Activated CD8-positive, alpha-beta memory T cell treated with anti-CD3 and anti-CD28 coated beads, Interleukin-2, amount 10 ng/mL, durations not matched to agents 7 days and 5 days (primary cell): ENCODE measurements at regions not wholly inside any gene's neighbourhood (a gene's known extent, or its start where the extent isn't known, plus 50 kb on each side); places are given as distances from the start of the nearest gene placed in this dataset.
"Not testable (repeated sequence)": the region's sequence is repeated elsewhere in the genome, so short reads cannot be mapped to it uniquely, and the experiment has no call there.

Experiments
- ATAC-seq: fragments of 150-1000 bp; cut with Tn5 transposase; one replicate; pipeline ENCODE4 v1.10.0; 2021; ENCODE audit warnings: moderate library complexity
- CTCF ChIA-PET: fragments of 350-600 bp; sonication (Branson Sonifier 250); formaldehyde crosslinking; loops from one replicate; lab custom pipeline; 2021; ENCODE audit warnings: antibody characterized with exemption; lab: Charles Lee
- DNase-seq: peaks from one replicate; pipeline ENCODE4 v3.0.0-alpha.2; 2020
- H3K27ac Mint-ChIP-seq: one replicate; pipeline ENCODE4 v1.8.0; 2021; ENCODE audit warnings: mild to moderate bottlenecking, mixed read lengths
- H3K27me3 Mint-ChIP-seq: one replicate; pipeline ENCODE4 v1.8.0; 2021; ENCODE audit warnings: mixed read lengths
- H3K36me3 Mint-ChIP-seq: one replicate; pipeline ENCODE4 v1.8.0; 2021; ENCODE audit warnings: mild to moderate bottlenecking, mixed read lengths
- H3K4me1 Mint-ChIP-seq: one replicate; pipeline ENCODE4 v1.8.0; 2021; ENCODE audit warnings: mixed read lengths
- H3K4me3 Mint-ChIP-seq: one replicate; pipeline ENCODE4 v1.8.0; 2021; ENCODE audit warnings: mild to moderate bottlenecking, moderate library complexity, mixed read lengths
- H3K9me3 Mint-ChIP-seq: one replicate; pipeline ENCODE4 v1.8.0; 2022; ENCODE audit warnings: low read depth, mixed read lengths

GRCh38 chr6:140155451-140156126 is 781.1 kb upstream of the CITED2 start:
- Mint-ChIP-seq H3K27me3 (no peaks in the 10 kb centered on the region), H3K27ac (no peak overlapping the region), H3K9me3 (no peaks in the 10 kb centered on the region), H3K36me3 (no peaks in the 10 kb centered on the region), H3K4me1 (no peaks in the 10 kb centered on the region), H3K4me3 (no peak overlapping the region)
- no peak for DNase-seq
- CTCF ChIA-PET: no interaction called here
- no peak for ATAC-seq

- no peaks in the 10 kb centered on the region for H3K36me3 Mint-ChIP-seq
- DNase-seq (no peak), ATAC-seq (no peak)
- H3K9me3 Mint-ChIP-seq: no peaks in the 10 kb centered on the region
- no peak overlapping the region for H3K27ac Mint-ChIP-seq
- no peaks in the 10 kb centered on the region for H3K27me3 Mint-ChIP-seq
- no peak overlapping the region for H3K4me3 Mint-ChIP-seq
- CTCF ChIA-PET: no interaction called here
- H3K4me1 Mint-ChIP-seq: no peaks in the 10 kb centered on the region
Measured at GRCh38 chr6:140153703-140154102, 779.3 kb upstream of the CITED2 start.

GRCh38 chr6:140147825-140148814 is 773.7 kb upstream of the CITED2 start:
- H3K27ac Mint-ChIP-seq, H3K4me1 Mint-ChIP-seq, H3K9me3 Mint-ChIP-seq, ATAC-seq, H3K36me3 Mint-ChIP-seq, H3K4me3 Mint-ChIP-seq, DNase-seq, CTCF ChIA-PET, H3K27me3 Mint-ChIP-seq: not testable (repeated sequence)

DNA sequence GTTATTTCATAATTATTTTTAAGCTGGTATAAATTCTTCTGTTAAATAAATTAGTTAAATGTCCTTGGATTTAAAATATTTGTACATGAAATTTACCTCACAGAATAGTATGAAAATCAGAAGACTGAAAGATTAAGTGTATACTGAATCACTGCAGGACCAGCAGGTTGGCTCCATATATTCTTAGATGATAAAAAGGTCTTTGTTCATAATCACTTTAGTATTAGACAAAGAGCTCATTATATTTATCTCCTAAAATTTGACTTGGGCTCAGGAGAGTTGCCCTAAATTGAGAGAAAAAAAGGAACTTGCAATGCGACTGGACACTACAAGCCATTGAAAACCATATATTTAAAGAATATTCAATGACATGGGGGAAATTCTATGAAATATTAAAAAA is 766.4 kb upstream of the CITED2 start:
- Mint-ChIP-seq H3K4me1 (peaks cover 3% of the 10 kb centered on the region), H3K27me3 (no peaks in the 10 kb centered on the region), H3K27ac (no peak overlapping the region), H3K36me3 (no peaks in the 10 kb centered on the region), H3K9me3 (no peaks in the 10 kb centered on the region), H3K4me3 (no peak overlapping the region)
- CTCF ChIA-PET: no interaction called here
- DNase-seq (no peak), ATAC-seq (no peak)

DNA sequence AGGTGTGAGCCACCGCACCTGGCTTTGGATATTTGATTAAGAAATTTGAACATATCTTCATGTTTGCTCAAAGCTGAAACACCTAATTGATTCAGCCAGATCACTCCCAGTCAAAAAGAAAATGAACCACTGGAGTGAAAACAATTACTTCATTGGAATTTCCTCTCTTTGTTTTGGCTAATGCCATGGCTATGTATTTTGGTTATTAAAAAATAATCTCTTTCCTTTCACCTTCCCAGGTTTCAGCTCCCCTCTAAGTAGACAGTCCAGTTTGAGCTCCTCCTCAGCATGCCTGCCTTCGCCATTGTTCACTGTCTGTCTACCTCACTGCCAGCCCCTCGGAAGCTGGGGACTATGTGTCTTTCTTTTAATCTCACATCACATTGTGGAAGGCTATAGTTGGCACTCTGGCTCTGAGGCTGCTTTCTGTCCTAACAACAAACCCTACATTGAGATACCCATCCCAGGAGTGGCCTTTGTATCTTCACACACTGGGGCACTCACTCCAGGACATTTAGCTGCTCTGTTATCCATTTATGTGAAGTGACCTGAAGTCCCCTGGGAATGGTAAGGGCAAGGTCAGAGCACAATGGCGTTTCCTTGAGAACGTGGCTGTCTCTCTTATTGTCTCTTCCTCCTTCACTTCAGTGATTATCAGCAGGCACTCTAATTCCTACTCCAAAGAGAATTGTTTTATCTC is 764.0 kb upstream of the CITED2 start:
- H3K27ac Mint-ChIP-seq: no peak overlapping the region
- ATAC-seq (no peak), DNase-seq (no peak)
- peaks cover 3% of the 10 kb centered on the region for H3K4me1 Mint-ChIP-seq
- no peaks in the 10 kb centered on the region for H3K9me3 Mint-ChIP-seq
- no peaks in the 10 kb centered on the region for H3K27me3 Mint-ChIP-seq
- CTCF ChIA-PET: no interaction called here
- no peaks in the 10 kb centered on the region for H3K36me3 Mint-ChIP-seq
- no peak overlapping the region for H3K4me3 Mint-ChIP-seq

DNA sequence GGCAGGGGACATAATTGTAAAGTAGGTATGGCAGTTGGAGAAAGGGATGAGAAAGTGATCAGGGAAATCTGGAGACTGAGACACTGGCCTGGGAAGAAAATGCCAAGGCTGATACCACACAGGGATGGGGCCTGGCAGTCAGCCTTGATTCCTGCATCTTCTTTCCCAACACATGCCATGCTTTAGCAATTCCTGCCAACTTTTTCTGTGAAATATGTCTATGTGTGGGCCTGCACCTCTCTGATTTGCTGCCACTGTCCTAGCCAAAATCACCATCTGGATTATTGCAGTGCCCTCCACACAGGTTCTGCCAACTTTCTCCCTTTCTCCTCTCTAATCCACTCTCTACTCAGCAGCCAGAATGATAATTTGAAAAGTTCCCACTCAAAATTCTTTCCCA is 759.8 kb upstream of the CITED2 start:
- Mint-ChIP-seq H3K27me3 (no peaks in the 10 kb centered on the region), H3K9me3 (peaks cover 3% of the 10 kb centered on the region), H3K4me3 (no peak overlapping the region), H3K4me1 (no peaks in the 10 kb centered on the region), H3K27ac (no peak overlapping the region), H3K36me3 (no peaks in the 10 kb centered on the region)
- CTCF ChIA-PET: no interaction called here
- DNase-seq: no peak
- no peak for ATAC-seq

DNA sequence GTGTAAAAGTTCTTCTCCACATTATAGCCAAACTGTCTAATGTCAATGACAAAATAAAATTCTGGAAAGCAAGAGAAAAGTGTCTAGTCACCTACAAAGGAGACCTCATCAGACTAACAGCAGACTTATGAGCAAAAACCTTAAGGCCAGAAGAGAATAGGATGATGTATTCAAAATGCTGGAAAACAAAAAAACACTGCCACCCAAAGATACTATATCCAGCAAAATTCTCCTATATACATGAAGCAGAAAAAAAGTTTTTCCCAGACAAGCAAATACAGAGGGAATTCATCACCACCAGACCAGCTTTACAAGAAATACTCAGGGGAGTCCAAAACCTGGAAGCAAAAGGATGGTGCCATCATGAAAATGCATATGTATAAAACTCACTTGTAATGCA is 755.6 kb upstream of the CITED2 start:
- H3K36me3 Mint-ChIP-seq: no peaks in the 10 kb centered on the region
- ATAC-seq (no peak), DNase-seq (no peak)
- H3K4me3 Mint-ChIP-seq: no peak overlapping the region
- no peaks in the 10 kb centered on the region for H3K27me3 Mint-ChIP-seq
- H3K4me1 Mint-ChIP-seq: no peaks in the 10 kb centered on the region
- peaks cover 6% of the 10 kb centered on the region for H3K9me3 Mint-ChIP-seq
- CTCF ChIA-PET: no interaction called here
- no peak overlapping the region for H3K27ac Mint-ChIP-seq

DNA sequence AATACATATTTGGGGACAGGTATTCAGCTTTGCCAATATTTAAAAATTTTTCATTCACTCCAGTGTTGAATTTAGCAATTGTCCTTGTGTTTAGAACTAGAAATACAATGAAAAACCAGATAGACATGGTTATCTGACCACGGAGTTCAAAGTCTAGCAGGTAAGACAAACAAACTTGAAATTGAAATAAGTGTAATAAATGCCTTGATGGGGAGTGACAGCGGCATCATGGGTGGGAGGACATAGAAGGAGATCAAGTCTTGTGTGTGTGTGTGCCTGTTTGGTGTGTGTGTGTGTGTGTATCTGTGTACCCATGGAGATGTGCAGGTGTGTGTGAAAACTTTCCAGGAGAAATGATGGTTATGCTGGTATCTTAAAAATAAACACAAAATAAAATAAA is 750.0 kb upstream of the CITED2 start:
- peaks cover 4% of the 10 kb centered on the region for H3K9me3 Mint-ChIP-seq
- no peaks in the 10 kb centered on the region for H3K36me3 Mint-ChIP-seq
- CTCF ChIA-PET: no interaction called here
- DNase-seq (no peak), ATAC-seq (no peak)
- H3K27ac Mint-ChIP-seq: no peak overlapping the region
- no peaks in the 10 kb centered on the region for H3K27me3 Mint-ChIP-seq
- H3K4me1 Mint-ChIP-seq: no peaks in the 10 kb centered on the region
- H3K4me3 Mint-ChIP-seq: no peak overlapping the region

GRCh38 chr6:140108167-140108566 is 733.7 kb upstream of the CITED2 start:
- no peak overlapping the region for H3K27ac Mint-ChIP-seq
- no peaks in the 10 kb centered on the region for H3K27me3 Mint-ChIP-seq
- no peaks in the 10 kb centered on the region for H3K36me3 Mint-ChIP-seq
- no peaks in the 10 kb centered on the region for H3K9me3 Mint-ChIP-seq
- DNase-seq (no peak), ATAC-seq (no peak)
- CTCF ChIA-PET: no interaction called here
- no peaks in the 10 kb centered on the region for H3K4me1 Mint-ChIP-seq
- H3K4me3 Mint-ChIP-seq: no peak overlapping the region

GRCh38 chr6:140107216-140107615 is 732.8 kb upstream of the CITED2 start:
- no peak overlapping the region for H3K27ac Mint-ChIP-seq
- DNase-seq: no peak
- CTCF ChIA-PET: no interaction called here
- H3K4me3 Mint-ChIP-seq: no peak overlapping the region
- no peaks in the 10 kb centered on the region for H3K27me3 Mint-ChIP-seq
- H3K36me3 Mint-ChIP-seq: peaks cover 1% of the 10 kb centered on the region
- no peaks in the 10 kb centered on the region for H3K9me3 Mint-ChIP-seq
- no peak for ATAC-seq
- H3K4me1 Mint-ChIP-seq: peaks cover 3% of the 10 kb centered on the region

DNA sequence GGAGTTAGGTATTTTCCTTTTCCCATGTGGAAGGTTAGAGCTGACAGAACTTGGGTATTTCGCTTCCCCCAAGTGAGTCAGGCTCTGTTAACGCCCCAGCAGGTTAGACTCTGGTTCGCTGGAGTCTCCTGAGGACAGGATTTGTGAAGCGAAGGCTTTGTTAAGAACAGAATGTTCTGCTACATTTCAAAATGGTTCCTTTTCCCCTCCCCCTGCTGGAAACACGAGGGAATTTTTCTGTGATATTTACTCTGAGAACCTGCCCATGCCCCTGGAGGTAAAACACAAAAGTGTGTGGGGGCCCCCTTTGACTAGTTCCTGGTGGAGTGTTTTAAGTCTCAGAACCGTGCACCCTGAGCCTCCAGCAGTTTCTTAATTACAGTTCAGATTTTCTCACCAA is 731.4 kb upstream of the CITED2 start:
- Mint-ChIP-seq H3K4me3 (no peak overlapping the region), H3K27ac (no peak overlapping the region), H3K36me3 (peaks cover 1% of the 10 kb centered on the region), H3K27me3 (no peaks in the 10 kb centered on the region), H3K4me1 (peaks cover 13% of the 10 kb centered on the region), H3K9me3 (no peaks in the 10 kb centered on the region)
- CTCF ChIA-PET: no interaction called here
- DNase-seq (no peak), ATAC-seq (no peak)

DNA sequence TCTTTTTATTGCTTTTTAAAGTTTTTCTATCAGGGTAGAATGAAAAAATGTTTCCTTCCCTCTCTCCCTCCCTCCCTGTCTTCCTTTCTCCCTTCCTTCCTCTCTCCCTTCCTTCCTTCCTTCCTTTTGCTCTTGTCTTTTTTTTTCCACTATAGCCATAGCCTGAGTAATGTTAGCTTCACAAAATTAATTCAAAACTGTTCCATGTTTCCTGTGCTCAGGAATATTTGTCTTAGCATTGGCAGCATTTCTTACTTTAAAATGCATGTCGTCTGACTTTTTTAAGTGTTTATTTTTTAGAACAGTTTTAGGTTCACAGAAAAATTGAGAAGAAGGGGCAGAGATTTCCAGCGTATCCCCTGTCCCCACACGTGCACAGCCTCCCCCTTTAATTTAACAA is 730.8 kb upstream of the CITED2 start:
- Mint-ChIP-seq H3K27me3 (no peaks in the 10 kb centered on the region), H3K9me3 (no peaks in the 10 kb centered on the region), H3K36me3 (peaks cover 1% of the 10 kb centered on the region), H3K4me3 (no peak overlapping the region), H3K4me1 (peaks cover 13% of the 10 kb centered on the region), H3K27ac (no peak overlapping the region)
- CTCF ChIA-PET: no interaction called here
- no peak for DNase-seq
- no peak for ATAC-seq

GRCh38 chr6:140101818-140102217 is 727.4 kb upstream of the CITED2 start:
- H3K9me3 Mint-ChIP-seq: no peaks in the 10 kb centered on the region
- H3K4me3 Mint-ChIP-seq: no peak overlapping the region
- CTCF ChIA-PET: interaction anchor here (0.6 to 1.5 kb wide), 3 partner anchors 733 to 1132 kb away, joined by 3 to 4 read pairs (median 3); no protein-coding TSS in a partner anchor
- H3K4me1 Mint-ChIP-seq: peaks cover 13% of the 10 kb centered on the region
- H3K27ac Mint-ChIP-seq: peak overlapping the region; percentile 83
- H3K27me3 Mint-ChIP-seq: no peaks in the 10 kb centered on the region
- peaks cover 1% of the 10 kb centered on the region for H3K36me3 Mint-ChIP-seq
- DNase-seq (peak; percentile 61), ATAC-seq (peak; percentile 39)
